K562 (cell line): ENCODE measurements at regions not wholly inside any gene's neighbourhood (a gene's known extent, or its start where the extent isn't known, plus 50 kb on each side); places are given as distances from the start of the nearest gene placed in this dataset.
A peak's percentile ranks its signal among the peaks of the same experiment; 100 is the strongest.

Experiments
- ATAC-seq: fragments of 200-7000 bp; cut with Tn5 transposase; 3 replicates; pipeline ENCODE4 v1.9.1; 2020; ENCODE audit warnings: moderate library complexity
- BruUV-seq: library from RNA; stranded (reverse); fragments of 400-500 nt; replicated peaks from 2 replicates; lab custom pipeline; 2021; lab: Mats Ljungman, UMichigan
- CTCF ChIA-PET: fragments of 300-600 bp; formaldehyde crosslinking; extraction: SDS; loops from one replicate; lab custom pipeline; 2021; ENCODE audit warnings: low intra/inter-chr PET ratio; lab: Yijun Ruan, JAX
- POLR2A ChIA-PET: fragments of 300-600, 350-650 bp; sonication (Branson Sonifier 250); formaldehyde crosslinking; extraction: SDS; loops from one replicate; lab custom pipeline; 2021; ENCODE audit warnings: antibody characterized with exemption, inconsistent platforms; lab: Yijun Ruan, JAX
- DNase-seq, 4 experiments: peaks; one replicate each; pipeline versions ENCODE4 v3.0.0 to v3.0.0-alpha.2; 2011 to 2018; ENCODE audit warnings: low spot score in 3 of 4, mixed read lengths in 3 of 4; ENCODE audit errors: extremely low read depth in 1 of 4
- FAIRE-seq: peaks from 2 replicates; lab custom pipeline; 2011; peaks lifted over from hg19 to GRCh38; lab: Jason Lieb, UNC
- H2AFZ ChIP-seq: 2 replicates; pipeline ENCODE4 v1.6.0; 2011; ENCODE audit warnings: low read depth, low read length, control low read depth, inconsistent platforms
- H3K27ac ChIP-seq: fragments of 200-600 bp; 3 replicates; pipeline ENCODE4 v1.8.0; 2011; ENCODE audit warnings: low read depth, mild to moderate bottlenecking, control low read depth, inconsistent platforms, low read length, moderate library complexity, mixed read lengths; ENCODE audit errors: extremely low read depth
- H3K27me3 ChIP-seq, 2 experiments: fragments of 300-600 bp in 1 of 2; 2 replicates in 1 of 2; 3 replicates in 1 of 2; pipeline versions ENCODE4 v1.6.0 to v1.8.0; 2011; ENCODE audit warnings: inconsistent platforms in 2 of 2, low read length in 2 of 2, mild to moderate bottlenecking in 1 of 2, mixed read lengths in 1 of 2, moderate library complexity in 1 of 2; ENCODE audit not compliant: control insufficient read depth in 2 of 2, insufficient read depth in 2 of 2
- H3K36me3 ChIP-seq: fragments of 300-600 bp; 3 replicates; pipeline ENCODE4 v1.8.0; 2011; ENCODE audit warnings: mild to moderate bottlenecking, low read length, inconsistent platforms; ENCODE audit not compliant: control insufficient read depth, insufficient read depth
- H3K4me1 ChIP-seq, 2 experiments: fragments of 200-600 bp in 1 of 2; replicated peaks in 1 of 2; 2 replicates in 1 of 2; 3 replicates in 1 of 2; pipeline versions ENCODE4 v1.5.1 to v1.8.0; 2011; ENCODE audit warnings: inconsistent platforms in 2 of 2, low read length in 2 of 2, mild to moderate bottlenecking in 1 of 2, mixed read lengths in 1 of 2, moderate library complexity in 1 of 2; ENCODE audit not compliant: control insufficient read depth in 2 of 2, insufficient read depth in 2 of 2
- H3K4me2 ChIP-seq: 2 replicates; pipeline ENCODE4 v1.6.1; 2011; ENCODE audit warnings: low read length, control low read depth, inconsistent platforms, mixed read lengths; ENCODE audit not compliant: insufficient read depth
- H3K4me3 ChIP-seq: fragments of 200-600 bp; sonication (generic), shearing (Covaris generic); 2 replicates; pipeline ENCODE4 v1.5.1; 2016; ENCODE audit warnings: control low read depth, inconsistent platforms
- H3K79me2 ChIP-seq: fragments of 200-600 bp; 3 replicates; pipeline ENCODE4 v1.8.0; 2011; ENCODE audit warnings: low read length, inconsistent platforms; ENCODE audit not compliant: control insufficient read depth, insufficient read depth
- H3K9ac ChIP-seq, 2 experiments: 2 replicates each; pipeline versions ENCODE4 v1.6.0 to v1.6.1; 2011; ENCODE audit warnings: low read depth in 2 of 2, low read length in 2 of 2, control low read depth in 1 of 2, inconsistent platforms in 1 of 2, mild to moderate bottlenecking in 1 of 2, mixed read lengths in 1 of 2; ENCODE audit not compliant: insufficient read depth in 1 of 2
- H3K9me1 ChIP-seq: one replicate; pipeline ENCODE4 v1.6.0; 2011; ENCODE audit warnings: inconsistent platforms, mild to moderate bottlenecking, low read length, moderate library complexity; ENCODE audit not compliant: control insufficient read depth, insufficient read depth
- H3K9me3 ChIP-seq: replicated peaks from 2 replicates; pipeline ENCODE4 v1.5.1; 2011; ENCODE audit warnings: low read depth, low read length, inconsistent platforms; ENCODE audit not compliant: control insufficient read depth, insufficient read depth
- H4K20me1 ChIP-seq: replicated peaks from 2 replicates; pipeline ENCODE4 v1.6.1; 2011; ENCODE audit warnings: low read length, inconsistent platforms, mixed read lengths; ENCODE audit not compliant: control insufficient read depth, insufficient read depth
- CCNT2 ChIP-seq: IDR thresholded peaks from 2 replicates; pipeline ENCODE4 v1.6.1; 2011; ENCODE audit warnings: borderline replicate concordance, low read depth, mild to moderate bottlenecking, moderate library complexity, mixed read lengths, low read length; ENCODE audit not compliant: insufficient read length; ENCODE audit errors: extremely low read depth
- CREB1 ChIP-seq, 2 experiments: sonication (generic) in 1 of 2; formaldehyde crosslinking in 1 of 2; IDR thresholded peaks; 2 replicates each; pipeline versions ENCODE4 v1.6.1 to v1.8.0; 2012 to 2022; ENCODE audit warnings: inconsistent platforms in 1 of 2, mild to moderate bottlenecking in 1 of 2, missing genetic modification reagents in 1 of 2, moderate library complexity in 1 of 2
- DMBX1 ChIP-seq: fragments of 250-450 bp; sonication (Bioruptor Pico); IDR thresholded peaks from 2 replicates; pipeline ENCODE4 v1.8.0; 2022; ENCODE audit warnings: inconsistent platforms, mild to moderate bottlenecking, moderate library complexity, borderline replicate concordance
- PKNOX1 ChIP-seq: fragments of 450-650 bp; IDR thresholded peaks from 2 replicates; pipeline ENCODE4 v1.6.1; 2016
- RERE ChIP-seq: sonication (generic); formaldehyde crosslinking; IDR thresholded peaks from 2 replicates; pipeline ENCODE4 v1.8.0; 2023; ENCODE audit warnings: missing genetic modification reagents, mild to moderate bottlenecking, borderline replicate concordance
- WGBS: fragments of 100-300 bp; shearing (Covaris generic); methylation state at CpG from one replicate; pipeline ENCODE4 v1.1.6; 2016; ENCODE audit warnings: low coverage, mixed read lengths; ENCODE audit not compliant: insufficient coverage; ENCODE audit errors: missing lambda C conversion rate; 5-methylcytosine and 5-hydroxymethylcytosine counted together
- in situ Hi-C: fragments of 300-500 bp; cut with MboI; formaldehyde crosslinking; loops from 4 replicates; pipeline ENCODE4 v1.15.0; 2018; ENCODE audit warnings: inconsistent platforms, mixed read lengths
- intact Hi-C: fragments of 100-400 bp; cut with micrococcal nuclease; formaldehyde crosslinking; loops from 2 replicates; pipeline ENCODE4 v1.14.2; 2022
- TF ChIP-seq, protein P1 (sequence below): fragments of 450-650 bp; formaldehyde crosslinking; IDR thresholded peaks from 2 replicates; pipeline ENCODE4 v1.4.0; 2022; ENCODE audit warnings: missing genetic modification characterization
- TF ChIP-seq, protein P2 (sequence below): sonication (generic); formaldehyde crosslinking; IDR thresholded peaks from 2 replicates; pipeline ENCODE4 v1.5.0; 2020; ENCODE audit warnings: missing genetic modification reagents

DNA sequence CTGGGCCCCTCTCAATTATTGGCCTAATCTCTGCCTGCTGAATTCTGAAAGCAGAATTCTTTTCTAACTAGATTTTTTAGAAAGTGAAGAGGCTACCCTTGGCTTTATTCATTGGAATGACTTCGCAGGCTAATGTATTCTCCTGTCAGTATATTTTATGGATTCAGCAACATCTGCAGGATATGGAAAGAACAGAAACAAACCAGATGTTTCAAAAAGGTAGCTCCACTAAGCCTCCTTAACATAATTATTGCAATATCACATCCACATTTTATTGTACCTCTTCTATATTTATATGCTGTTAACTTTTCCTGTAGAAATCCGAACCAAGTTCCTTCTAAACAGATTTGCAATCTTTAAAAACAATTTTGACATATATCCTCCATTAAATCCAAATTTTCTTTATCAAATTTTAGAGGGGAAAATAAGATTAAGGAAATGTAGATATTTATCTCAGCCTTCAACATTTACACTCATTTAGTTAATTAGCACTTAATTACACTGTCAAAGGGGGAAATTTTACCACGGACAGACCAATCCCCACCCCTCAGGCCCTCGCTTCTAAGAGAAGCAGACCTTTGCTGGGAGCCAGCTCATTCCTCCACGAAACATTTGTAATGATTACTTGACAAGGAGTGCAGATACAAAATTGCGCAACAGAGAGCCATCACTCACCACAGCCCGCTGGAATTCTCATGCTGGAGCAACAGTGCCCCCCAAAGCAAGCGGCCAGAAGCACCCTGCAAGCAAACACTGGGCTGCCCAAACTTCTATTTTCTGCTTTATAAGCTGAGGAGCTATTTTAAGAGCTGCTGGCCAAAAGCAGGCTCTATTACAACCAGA, 253.4 kb downstream of the ETAA1 start:
- no peak overlapping the region for H3K4me3 ChIP-seq
- no peak for TF ChIP-seq DMBX1 (CRISPR knock-in tag)
- TF ChIP-seq PKNOX1, result peak; percentile 55
- TF ChIP-seq RERE, result no peak
- no peak for TF ChIP-seq CREB1 (IDR thresholded peaks at IDR 0.05)
- no peak for TF ChIP-seq CREB1 (CRISPR knock-in tag; IDR thresholded peaks at IDR 0.05)
- TF ChIP-seq, protein P1, sequence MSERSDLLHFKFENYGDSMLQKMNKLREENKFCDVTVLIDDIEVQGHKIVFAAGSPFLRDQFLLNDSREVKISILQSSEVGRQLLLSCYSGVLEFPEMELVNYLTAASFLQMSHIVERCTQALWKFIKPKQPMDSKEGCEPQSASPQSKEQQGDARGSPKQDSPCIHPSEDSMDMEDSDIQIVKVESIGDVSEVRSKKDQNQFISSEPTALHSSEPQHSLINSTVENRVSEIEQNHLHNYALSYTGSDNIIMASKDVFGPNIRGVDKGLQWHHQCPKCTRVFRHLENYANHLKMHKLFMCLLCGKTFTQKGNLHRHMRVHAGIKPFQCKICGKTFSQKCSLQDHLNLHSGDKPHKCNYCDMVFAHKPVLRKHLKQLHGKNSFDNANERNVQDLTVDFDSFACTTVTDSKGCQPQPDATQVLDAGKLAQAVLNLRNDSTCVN, result no peak
- no peak for TF ChIP-seq CCNT2
- TF ChIP-seq, protein P2, sequence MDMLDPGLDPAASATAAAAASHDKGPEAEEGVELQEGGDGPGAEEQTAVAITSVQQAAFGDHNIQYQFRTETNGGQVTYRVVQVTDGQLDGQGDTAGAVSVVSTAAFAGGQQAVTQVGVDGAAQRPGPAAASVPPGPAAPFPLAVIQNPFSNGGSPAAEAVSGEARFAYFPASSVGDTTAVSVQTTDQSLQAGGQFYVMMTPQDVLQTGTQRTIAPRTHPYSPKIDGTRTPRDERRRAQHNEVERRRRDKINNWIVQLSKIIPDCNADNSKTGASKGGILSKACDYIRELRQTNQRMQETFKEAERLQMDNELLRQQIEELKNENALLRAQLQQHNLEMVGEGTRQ (CRISPR knock-in tag), result no peak

More for the DNA sequence above, 253.4 kb downstream of the ETAA1 start:
- in situ Hi-C loops, result no loop called here
- H4K20me1 ChIP-seq, result no peaks in the 10 kb centered on the region
- no peaks in the 10 kb centered on the region for H3K27me3 ChIP-seq
- no peak overlapping the region for H2AFZ ChIP-seq
- H3K9me1 ChIP-seq, result no peaks in the 10 kb centered on the region
- no TSS peak for BruUV-seq
- WGBS, result 0% methylated on average over 8 of the region's 8 CpGs
- no peaks in the 10 kb centered on the region for H3K79me2 ChIP-seq
- no peaks in the 10 kb centered on the region for H3K4me1 ChIP-seq
- FAIRE-seq (peak; percentile 19), DNase-seq (peak; percentile 13 to 37 (median 24)), ATAC-seq (peak; percentile 65)
- ChIA-PET POLR2A (no interaction called here), CTCF (interaction anchor here (0.7 kb wide), 1 partner anchor 148 kb away, joined by 3 read pairs; no protein-coding TSS in a partner anchor)
- H3K36me3 ChIP-seq, result no peaks in the 10 kb centered on the region
- no peak overlapping the region for H3K27ac ChIP-seq
- no peak overlapping the region for H3K9ac ChIP-seq
- no peaks in the 10 kb centered on the region for H3K9me3 ChIP-seq
- no peak overlapping the region for H3K4me2 ChIP-seq
- intact Hi-C loops, result loop anchor here (10.0 kb wide), 1 partner anchor 1076 kb away; no protein-coding TSS in a partner anchor
